ENCODE measurements at regions not wholly inside any gene's neighbourhood (a gene's known extent, or its start where the extent isn't known, plus 50 kb on each side); places are given as distances from the start of the nearest gene placed in this dataset.
"Not testable (repeated sequence)": the region's sequence is repeated elsewhere in the genome, so short reads cannot be mapped to it uniquely, and the experiment has no call there.

DNA sequence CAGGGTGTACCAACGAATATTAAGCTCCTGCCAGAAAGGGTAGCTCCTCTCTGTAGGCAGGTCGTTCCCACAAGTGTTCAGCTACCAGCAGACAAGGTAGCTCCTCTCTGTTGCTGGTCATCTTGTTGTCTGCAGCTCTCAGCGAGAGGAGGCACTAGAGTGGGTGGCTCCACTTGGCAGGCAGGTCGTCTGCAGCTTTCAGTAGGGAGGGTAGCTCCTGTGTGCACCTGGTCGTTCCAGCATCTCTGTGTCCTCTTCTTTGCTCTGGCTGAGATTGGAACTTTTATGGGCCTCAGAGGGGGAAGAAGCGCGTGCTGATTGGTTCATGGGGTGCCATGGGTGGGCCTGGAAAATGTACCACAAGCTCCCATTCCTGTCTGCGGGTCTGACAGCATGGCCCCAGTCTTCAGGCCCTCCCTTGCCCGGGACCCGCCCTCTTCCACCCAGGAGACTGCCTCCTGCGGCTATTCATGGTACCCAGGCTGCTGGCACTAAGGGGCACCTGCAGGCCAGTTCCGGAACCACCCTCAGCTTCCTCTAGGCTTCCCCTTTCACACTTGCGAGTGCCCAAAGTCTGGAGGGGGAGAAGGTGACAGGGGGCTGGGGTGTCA lies 63.9 kb upstream of the CACNA2D1 start:
- Histone ChIP-seq H3K36me3 (no peaks in the 10 kb centered on the region), H3K27ac (peak overlapping the region in 1 of 4 donors; percentile 23), H3K4me3 (no peak overlapping the region), H3K4me1 (peaks cover 0 to 17% (median 0%) of the 10 kb centered on the region in 4 donors), H3K9me3 (no peaks in the 10 kb centered on the region), H3K27me3 (no peaks in the 10 kb centered on the region)
- intact Hi-C loops (cut with DNase I) = no loop called here
- WGBS, 2 donors = 48 to 78% methylated on average over 13 of the region's 13 CpGs
- no peak for DNase-seq
- TF ChIP-seq, protein P1, sequence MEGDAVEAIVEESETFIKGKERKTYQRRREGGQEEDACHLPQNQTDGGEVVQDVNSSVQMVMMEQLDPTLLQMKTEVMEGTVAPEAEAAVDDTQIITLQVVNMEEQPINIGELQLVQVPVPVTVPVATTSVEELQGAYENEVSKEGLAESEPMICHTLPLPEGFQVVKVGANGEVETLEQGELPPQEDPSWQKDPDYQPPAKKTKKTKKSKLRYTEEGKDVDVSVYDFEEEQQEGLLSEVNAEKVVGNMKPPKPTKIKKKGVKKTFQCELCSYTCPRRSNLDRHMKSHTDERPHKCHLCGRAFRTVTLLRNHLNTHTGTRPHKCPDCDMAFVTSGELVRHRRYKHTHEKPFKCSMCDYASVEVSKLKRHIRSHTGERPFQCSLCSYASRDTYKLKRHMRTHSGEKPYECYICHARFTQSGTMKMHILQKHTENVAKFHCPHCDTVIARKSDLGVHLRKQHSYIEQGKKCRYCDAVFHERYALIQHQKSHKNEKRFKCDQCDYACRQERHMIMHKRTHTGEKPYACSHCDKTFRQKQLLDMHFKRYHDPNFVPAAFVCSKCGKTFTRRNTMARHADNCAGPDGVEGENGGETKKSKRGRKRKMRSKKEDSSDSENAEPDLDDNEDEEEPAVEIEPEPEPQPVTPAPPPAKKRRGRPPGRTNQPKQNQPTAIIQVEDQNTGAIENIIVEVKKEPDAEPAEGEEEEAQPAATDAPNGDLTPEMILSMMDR (IDR thresholded peaks at IDR 0.05) = no peak

DNA sequence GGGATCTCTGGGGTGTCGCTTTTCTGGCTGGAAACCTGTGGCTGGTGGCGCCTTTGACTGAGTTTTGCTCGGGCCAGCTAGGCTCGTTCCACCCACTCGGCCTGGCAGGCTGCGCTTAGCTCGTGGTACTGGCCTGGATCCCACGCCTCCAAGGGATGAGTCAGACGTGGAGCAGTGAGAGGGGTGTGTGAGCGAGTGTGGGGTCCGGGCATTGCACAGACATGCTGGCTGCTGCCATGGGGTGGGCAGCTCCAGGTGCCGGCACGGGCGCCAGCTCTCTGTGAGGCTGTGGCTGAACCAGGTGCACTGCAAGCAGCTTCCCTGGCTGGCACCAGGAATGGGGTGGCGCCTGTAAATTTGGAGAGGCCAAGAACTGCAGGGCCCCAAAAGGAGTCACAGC lies 63.1 kb upstream of the CACNA2D1 start:
- no peaks in the 10 kb centered on the region for H3K27me3 ChIP-seq
- no peaks in the 10 kb centered on the region for H3K36me3 ChIP-seq
- peak overlapping the region in 2 of 4 donors; percentile 13 to 23 for H3K27ac ChIP-seq
- peaks cover 0 to 11% (median 0%) of the 10 kb centered on the region in 4 donors for H3K4me1 ChIP-seq
- no peak for TF ChIP-seq POLR2A (IDR thresholded peaks at IDR 0.05)
- TF ChIP-seq, protein P1 (IDR thresholded peaks at IDR 0.05) = no peak
- TF ChIP-seq POLR2AphosphoS5 (IDR thresholded peaks at IDR 0.05) = no peak
- no peaks in the 10 kb centered on the region for H3K9me3 ChIP-seq
- DNase-seq = peak; percentile 79
- intact Hi-C loops (cut with DNase I) = no loop called here
- H3K4me3 ChIP-seq = no peak overlapping the region
- WGBS, 2 donors = 82 to 87% methylated on average over 15 of the region's 15 CpGs

DNA sequence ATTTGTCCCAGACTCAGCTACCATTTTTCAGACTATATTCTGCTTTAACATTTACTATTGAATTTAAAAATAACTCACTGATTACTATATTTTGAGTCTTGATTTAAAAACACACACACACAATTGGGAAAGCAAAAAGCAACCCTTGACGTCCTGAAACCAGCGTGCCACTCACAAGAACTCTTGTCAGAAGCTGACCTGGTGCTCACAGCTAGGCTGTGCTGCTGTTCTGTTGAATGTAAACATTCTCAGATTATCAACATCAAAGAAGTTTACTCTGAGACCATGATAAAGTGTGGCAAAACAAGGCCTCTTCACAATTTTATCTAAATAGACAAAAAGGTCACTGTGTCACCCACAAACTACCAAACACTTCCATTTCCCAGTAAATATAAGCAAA lies 62.6 kb upstream of the CACNA2D1 start:
- H3K4me3 ChIP-seq = no peak overlapping the region
- DNase-seq = no peak
- WGBS, 2 donors = 71 to 77% methylated on average over 2 of the region's 2 CpGs

DNA sequence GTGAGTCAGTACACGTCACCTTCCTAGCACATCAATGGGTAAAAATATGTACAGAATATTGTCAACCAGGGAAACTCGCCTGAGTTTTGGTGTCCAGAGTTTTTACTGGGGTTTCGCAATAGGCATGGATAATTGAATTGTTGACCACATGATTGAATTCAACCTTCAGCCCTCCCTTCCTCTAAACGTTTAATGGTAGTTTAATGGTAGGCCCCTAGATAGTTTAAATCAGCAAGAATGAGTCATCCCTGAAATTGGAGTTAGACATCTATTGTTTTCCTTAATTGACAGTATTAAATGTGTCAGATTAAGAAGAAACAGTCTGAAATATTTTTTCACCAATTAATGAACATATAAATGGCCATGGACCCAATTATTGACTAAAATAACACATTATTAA lies 57.8 kb upstream of the CACNA2D1 start:
- Histone ChIP-seq H3K9me3 (peaks cover 0 to 2% (median 0%) of the 10 kb centered on the region in 4 donors), H3K4me3 (no peak overlapping the region), H3K27me3 (no peaks in the 10 kb centered on the region), H3K4me1 (no peaks in the 10 kb centered on the region), H3K27ac (no peak overlapping the region), H3K36me3 (no peaks in the 10 kb centered on the region)
- WGBS, 2 donors = 80 to 88% methylated on average over 4 of the region's 4 CpGs
- no peak for DNase-seq
- intact Hi-C loops (cut with DNase I) = no loop called here
- TF ChIP-seq POLR2AphosphoS5 (IDR thresholded peaks at IDR 0.05) (no peak), POLR2A (IDR thresholded peaks at IDR 0.05) (no peak), EP300 (IDR thresholded peaks at IDR 0.05) (no peak)
- TF ChIP-seq, protein P1 (IDR thresholded peaks at IDR 0.05) = no peak

More for the DNA sequence above, 62.6 kb upstream of the CACNA2D1 start:
- TF ChIP-seq, protein P1 (IDR thresholded peaks at IDR 0.05) = no peak
- no peak for TF ChIP-seq POLR2AphosphoS5 (IDR thresholded peaks at IDR 0.05)
- TF ChIP-seq POLR2A (IDR thresholded peaks at IDR 0.05) = no peak
- no peak for TF ChIP-seq EP300 (IDR thresholded peaks at IDR 0.05)
- H3K27ac ChIP-seq = no peak overlapping the region
- intact Hi-C loops (cut with DNase I) = no loop called here
- no peaks in the 10 kb centered on the region for H3K27me3 ChIP-seq
- H3K4me1 ChIP-seq = peaks cover 0 to 6% (median 0%) of the 10 kb centered on the region in 4 donors
- H3K9me3 ChIP-seq = no peaks in the 10 kb centered on the region
- H3K36me3 ChIP-seq = no peaks in the 10 kb centered on the region

DNA sequence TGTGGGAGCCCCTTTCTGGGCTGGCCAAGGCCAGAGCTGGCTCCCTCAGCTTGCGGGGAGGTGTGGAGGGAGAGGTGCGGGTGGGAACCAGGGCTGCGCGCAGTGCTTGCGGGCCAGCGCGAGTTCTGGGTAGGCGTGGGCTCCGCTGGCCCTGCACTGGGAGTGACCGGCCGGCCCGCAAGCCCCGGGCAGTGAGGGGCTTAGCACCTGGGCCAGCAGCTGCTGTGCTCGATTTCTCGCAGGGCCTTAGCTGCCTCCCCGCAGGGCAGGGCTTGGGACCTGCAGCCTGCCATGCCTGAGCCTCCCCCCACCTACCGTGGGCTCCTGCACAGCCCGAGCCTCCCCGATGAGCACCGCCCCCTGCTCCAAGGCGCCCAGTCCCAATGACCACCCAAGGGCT lies 56.0 kb upstream of the CACNA2D1 start:
- H3K36me3 ChIP-seq; intact Hi-C loops (cut with DNase I); H3K27ac ChIP-seq; H3K9me3 ChIP-seq; H3K4me3 ChIP-seq; H3K27me3 ChIP-seq; H3K4me1 ChIP-seq; DNase-seq: not testable (repeated sequence)
- WGBS, 2 donors = 97 to 98% methylated on average over 21 of the region's 21 CpGs
